GM12875 (cell line): ENCODE measurements at regions not wholly inside any gene's neighbourhood (a gene's known extent, or its start where the extent isn't known, plus 50 kb on each side); places are given as distances from the start of the nearest gene placed in this dataset.

Source experiments
- H3K4me3 ChIP-seq: one replicate; pipeline ENCODE4 v1.5.1; 2011; ENCODE audit warnings: low read depth, low read length, control low read depth
- CTCF ChIP-seq: IDR thresholded peaks from 2 replicates; pipeline ENCODE4 v1.5.1; 2011; ENCODE audit warnings: low read depth, mild to moderate bottlenecking, control low read depth, inconsistent platforms, low read length, moderate library complexity, borderline replicate concordance; ENCODE audit not compliant: insufficient read depth

GRCh38 chr5:30279237-30279636 is 914.2 kb upstream of the CDH6 start:
- no peak for TF ChIP-seq CTCF
- no peak overlapping the region for H3K4me3 ChIP-seq

GRCh38 chr5:30267026-30267425 is 926.5 kb upstream of the CDH6 start:
- no peak for TF ChIP-seq CTCF
- H3K4me3 ChIP-seq: no peak overlapping the region

GRCh38 chr5:30239331-30240022 is 954.0 kb upstream of the CDH6 start:
- no peak overlapping the region for H3K4me3 ChIP-seq
- TF ChIP-seq CTCF: no peak

- no peak for TF ChIP-seq CTCF
- H3K4me3 ChIP-seq: no peak overlapping the region
Observed at GRCh38 chr5:30237189-30237588, 956.3 kb upstream of the CDH6 start.

GRCh38 chr5:30209755-30210154 is 983.7 kb upstream of the CDH6 start:
- TF ChIP-seq CTCF: no peak

GRCh38 chr5:30197662-30198061 is 995.8 kb upstream of the CDH6 start:
- TF ChIP-seq CTCF: no peak
- H3K4me3 ChIP-seq: no peak overlapping the region

More at GRCh38 chr5:30209755-30210154, 983.7 kb upstream of the CDH6 start:
- no peak overlapping the region for H3K4me3 ChIP-seq

- no peak overlapping the region for H3K4me3 ChIP-seq
- no peak for TF ChIP-seq CTCF
Observed at GRCh38 chr5:30195036-30195435, 998.5 kb upstream of the CDH6 start.
